WTC11 (cell line): ENCODE measurements at regions not wholly inside any gene's neighbourhood (a gene's known extent, or its start where the extent isn't known, plus 50 kb on each side); places are given as distances from the start of the nearest gene placed in this dataset.

ENCODE experiments used
- ATAC-seq: fragments of 200-7000 bp; cut with Tn5 transposase; 2 replicates; pipeline ENCODE4 v1.10.0; 2021; ENCODE audit warnings: mild to moderate bottlenecking, moderate library complexity
- CTCF ChIA-PET: fragments of 300-600 bp; sonication (Branson Sonifier 250); formaldehyde crosslinking; loops from one replicate; lab custom pipeline; 2021; ENCODE audit warnings: antibody characterized with exemption; lab: Charles Lee
- POLR2A ChIA-PET: fragments of 350-600 bp; sonication (Branson Sonifier 250); formaldehyde crosslinking; loops from one replicate; lab custom pipeline; 2021; ENCODE audit warnings: antibody characterized with exemption; lab: Charles Lee
- DNase-seq: peaks from one replicate; pipeline ENCODE4 v3.0.0; 2021; ENCODE audit warnings: low spot score
- H3K27ac Mint-ChIP-seq: 2 replicates; pipeline ENCODE4 v1.8.0; 2021; ENCODE audit warnings: mixed read lengths
- H3K27me3 Mint-ChIP-seq: 2 replicates; pipeline ENCODE4 v1.8.0; 2021; ENCODE audit warnings: low read depth, mild to moderate bottlenecking, moderate library complexity, mixed read lengths
- H3K36me3 Mint-ChIP-seq: 2 replicates; pipeline ENCODE4 v1.8.0; 2021; ENCODE audit warnings: mixed read lengths
- H3K4me1 Mint-ChIP-seq: 2 replicates; pipeline ENCODE4 v1.8.0; 2022; ENCODE audit warnings: mixed read lengths
- H3K4me3 Mint-ChIP-seq: 2 replicates; pipeline ENCODE4 v1.8.0; 2021; ENCODE audit warnings: mild to moderate bottlenecking, moderate library complexity, mixed read lengths
- H3K9me3 Mint-ChIP-seq: 2 replicates; pipeline ENCODE4 v1.8.0; 2021; ENCODE audit warnings: mixed read lengths
- ATF1 ChIP-seq: sonication (generic); formaldehyde crosslinking; IDR thresholded peaks from 2 replicates; pipeline ENCODE4 v1.8.1; 2023; ENCODE audit warnings: mild to moderate bottlenecking, moderate library complexity, missing genetic modification reagents
- ATF6 ChIP-seq: sonication (generic); formaldehyde crosslinking; IDR thresholded peaks from 2 replicates; pipeline ENCODE4 v1.8.1; 2023; ENCODE audit warnings: mild to moderate bottlenecking, missing genetic modification reagents
- E2F1 ChIP-seq: sonication (generic); formaldehyde crosslinking; IDR thresholded peaks from 2 replicates; pipeline ENCODE4 v1.8.0; 2022; ENCODE audit warnings: mild to moderate bottlenecking, missing genetic modification reagents
- E2F5 ChIP-seq: sonication (generic); formaldehyde crosslinking; IDR thresholded peaks from 2 replicates; pipeline ENCODE4 v1.8.1; 2022; ENCODE audit warnings: mild to moderate bottlenecking, moderate library complexity, missing genetic modification reagents
- EMX1 ChIP-seq: fragments of 250-450 bp; sonication (Bioruptor Pico); IDR thresholded peaks from 2 replicates; pipeline ENCODE4 v1.8.0; 2021; ENCODE audit warnings: mild to moderate bottlenecking
- FOXJ3 ChIP-seq: sonication (generic); formaldehyde crosslinking; IDR thresholded peaks from 2 replicates; pipeline ENCODE4 v1.9.0; 2021; ENCODE audit warnings: missing genetic modification reagents, mild to moderate bottlenecking, borderline replicate concordance
- GABPB1 ChIP-seq: sonication (generic); formaldehyde crosslinking; IDR thresholded peaks from 2 replicates; pipeline ENCODE4 v1.8.1; 2023; ENCODE audit warnings: mild to moderate bottlenecking, missing genetic modification reagents
- JUN ChIP-seq: sonication (generic); formaldehyde crosslinking; IDR thresholded peaks from 2 replicates; pipeline ENCODE4 v1.8.0; 2023; ENCODE audit warnings: mild to moderate bottlenecking, missing genetic modification reagents
- KAT7 ChIP-seq: sonication (generic); formaldehyde crosslinking; IDR thresholded peaks from 2 replicates; pipeline ENCODE4 v1.8.1; 2023; ENCODE audit warnings: missing genetic modification reagents, mild to moderate bottlenecking, borderline replicate concordance
- MAX ChIP-seq: sonication (generic); formaldehyde crosslinking; IDR thresholded peaks from 2 replicates; pipeline ENCODE4 v1.8.0; 2022; ENCODE audit warnings: mild to moderate bottlenecking, missing genetic modification reagents
- MLX ChIP-seq: sonication (generic); formaldehyde crosslinking; IDR thresholded peaks from 2 replicates; pipeline ENCODE4 v1.8.1; 2023; ENCODE audit warnings: mild to moderate bottlenecking, missing genetic modification reagents, moderate library complexity
- MXD4 ChIP-seq: fragments of 250-450 bp; sonication (Bioruptor Pico); IDR thresholded peaks from 2 replicates; pipeline ENCODE4 v1.8.0; 2021; ENCODE audit warnings: mild to moderate bottlenecking, moderate library complexity, borderline replicate concordance
- MYBL2 ChIP-seq: sonication (generic); formaldehyde crosslinking; IDR thresholded peaks from 2 replicates; pipeline ENCODE4 v1.8.1; 2023; ENCODE audit warnings: mild to moderate bottlenecking, moderate library complexity, missing genetic modification reagents
- NFYB ChIP-seq: sonication (generic); formaldehyde crosslinking; conservative IDR thresholded peaks from 2 replicates; pipeline ENCODE4 v1.8.0; 2022; ENCODE audit warnings: low read depth, missing genetic modification reagents
- NR1H2 ChIP-seq: sonication (generic); formaldehyde crosslinking; IDR thresholded peaks from 2 replicates; pipeline ENCODE4 v1.9.0; 2021; ENCODE audit warnings: mild to moderate bottlenecking, moderate library complexity, missing genetic modification reagents
- PREB ChIP-seq: sonication (generic); formaldehyde crosslinking; IDR thresholded peaks from 2 replicates; pipeline ENCODE4 v1.8.1; 2022; ENCODE audit warnings: mild to moderate bottlenecking, missing genetic modification reagents, moderate library complexity, borderline replicate concordance
- RELA ChIP-seq: sonication (generic); formaldehyde crosslinking; IDR thresholded peaks from 2 replicates; pipeline ENCODE4 v1.8.1; 2022; ENCODE audit warnings: missing genetic modification reagents, mild to moderate bottlenecking, borderline replicate concordance
- RORB ChIP-seq: fragments of 250-450 bp; sonication (Bioruptor Pico); IDR thresholded peaks from 2 replicates; pipeline ENCODE4 v1.9.0; 2021; ENCODE audit warnings: mild to moderate bottlenecking
- USF1 ChIP-seq: sonication (generic); formaldehyde crosslinking; IDR thresholded peaks from 2 replicates; pipeline ENCODE4 v1.8.0; 2022; ENCODE audit warnings: mild to moderate bottlenecking, missing genetic modification reagents
- ZMAT4 ChIP-seq: fragments of 250-450 bp; sonication (Bioruptor Pico); IDR thresholded peaks from 2 replicates; pipeline ENCODE4 v1.9.0; 2021; ENCODE audit warnings: mild to moderate bottlenecking
- ZNF219 ChIP-seq: sonication (generic); formaldehyde crosslinking; IDR thresholded peaks from 2 replicates; pipeline ENCODE4 v1.8.0; 2023; ENCODE audit warnings: missing genetic modification reagents, mild to moderate bottlenecking, borderline replicate concordance
- ZNF263 ChIP-seq: sonication (generic); formaldehyde crosslinking; IDR thresholded peaks from 2 replicates; pipeline ENCODE4 v1.8.1; 2022; ENCODE audit warnings: low read depth, mild to moderate bottlenecking, moderate library complexity, missing genetic modification reagents
- ZNF396 ChIP-seq: fragments of 250-450 bp; sonication (Bioruptor Pico); IDR thresholded peaks from 2 replicates; pipeline ENCODE4 v1.8.0; 2021; ENCODE audit warnings: mild to moderate bottlenecking, moderate library complexity, borderline replicate concordance
- ZSCAN18 ChIP-seq: fragments of 250-450 bp; sonication (Bioruptor Pico); IDR thresholded peaks from 2 replicates; pipeline ENCODE4 v2.1.2; 2022; ENCODE audit warnings: mild to moderate bottlenecking, moderate library complexity

GRCh38 chr5:83815661-83816060 is 95.0 kb upstream of the HAPLN1 start:
- ATAC-seq: no peak
- Mint-ChIP-seq H3K27me3 (no peaks in the 10 kb centered on the region), H3K4me1 (no peaks in the 10 kb centered on the region), H3K9me3 (peaks cover 11% of the 10 kb centered on the region), H3K36me3 (peaks cover 5% of the 10 kb centered on the region; the same call in 1 of the 2 replicates), H3K27ac (no peak overlapping the region), H3K4me3 (no peak overlapping the region)
- POLR2A ChIA-PET: no interaction called here
- TF ChIP-seq E2F5 (no peak), ZNF219 (CRISPR knock-in tag) (no peak), JUN (no peak), E2F1 (no peak), NR1H2 (CRISPR knock-in tag) (no peak), PREB (CRISPR knock-in tag) (no peak), ATF6 (no peak), GABPB1 (CRISPR knock-in tag) (no peak), ATF1 (CRISPR knock-in tag) (no peak), EMX1 (CRISPR knock-in tag) (no peak), USF1 (CRISPR knock-in tag) (no peak), ZMAT4 (CRISPR knock-in tag) (no peak), MYBL2 (CRISPR knock-in tag) (no peak), ZNF396 (no peak), KAT7 (CRISPR knock-in tag) (no peak), NFYB (CRISPR knock-in tag) (no peak), FOXJ3 (CRISPR knock-in tag) (no peak), RELA (CRISPR knock-in tag) (no peak)
- DNase-seq: no peak
- CTCF ChIA-PET: no interaction called here

- CTCF ChIA-PET: no interaction called here
- no peak for TF ChIP-seq ATF6
- TF ChIP-seq MAX (CRISPR knock-in tag): no peak
- TF ChIP-seq E2F5: no peak
- no peak for TF ChIP-seq MXD4
- no peak for TF ChIP-seq MYBL2 (CRISPR knock-in tag)
- no peak for TF ChIP-seq RORB (CRISPR knock-in tag)
- no peak for TF ChIP-seq MLX (CRISPR knock-in tag)
- TF ChIP-seq ZSCAN18 (CRISPR knock-in tag): no peak
- no peak for TF ChIP-seq ZNF263
- TF ChIP-seq ZMAT4 (CRISPR knock-in tag): no peak
Observed at GRCh38 chr5:83810511-83810910, 89.9 kb upstream of the HAPLN1 start.

More at GRCh38 chr5:83810511-83810910, 89.9 kb upstream of the HAPLN1 start:
- Mint-ChIP-seq H3K4me1 (no peaks in the 10 kb centered on the region), H3K9me3 (no peaks in the 10 kb centered on the region), H3K27me3 (no peaks in the 10 kb centered on the region), H3K27ac (no peak overlapping the region), H3K36me3 (no peaks in the 10 kb centered on the region), H3K4me3 (no peak overlapping the region)
- DNase-seq (no peak), ATAC-seq (no peak)
- POLR2A ChIA-PET: no interaction called here
